ENCODE measurements at regions not wholly inside any gene's neighbourhood (a gene's known extent, or its start where the extent isn't known, plus 50 kb on each side); places are given as distances from the start of the nearest gene placed in this dataset.

DNA sequence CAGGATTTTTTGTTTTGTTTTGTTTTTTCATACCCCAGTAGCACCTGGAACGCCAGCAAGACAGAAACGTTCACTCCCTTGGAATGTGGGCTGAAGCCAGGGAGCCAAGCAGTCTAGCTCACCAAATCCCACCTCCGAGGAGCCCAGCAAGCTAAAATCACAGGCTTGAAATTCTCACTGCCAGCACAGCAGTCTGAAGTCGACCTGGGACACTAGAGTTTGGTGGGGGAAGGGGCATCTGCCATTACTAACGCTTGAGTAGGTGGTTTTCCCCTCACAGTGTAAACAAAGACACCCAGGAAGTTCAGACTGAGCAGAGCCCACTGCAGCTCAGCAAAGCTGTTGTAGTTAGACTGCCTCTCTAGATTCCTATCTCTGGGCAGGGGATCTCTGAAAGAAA, 99.6 kb upstream of the FGF16 start:
- TF ChIP-seq, protein P1, sequence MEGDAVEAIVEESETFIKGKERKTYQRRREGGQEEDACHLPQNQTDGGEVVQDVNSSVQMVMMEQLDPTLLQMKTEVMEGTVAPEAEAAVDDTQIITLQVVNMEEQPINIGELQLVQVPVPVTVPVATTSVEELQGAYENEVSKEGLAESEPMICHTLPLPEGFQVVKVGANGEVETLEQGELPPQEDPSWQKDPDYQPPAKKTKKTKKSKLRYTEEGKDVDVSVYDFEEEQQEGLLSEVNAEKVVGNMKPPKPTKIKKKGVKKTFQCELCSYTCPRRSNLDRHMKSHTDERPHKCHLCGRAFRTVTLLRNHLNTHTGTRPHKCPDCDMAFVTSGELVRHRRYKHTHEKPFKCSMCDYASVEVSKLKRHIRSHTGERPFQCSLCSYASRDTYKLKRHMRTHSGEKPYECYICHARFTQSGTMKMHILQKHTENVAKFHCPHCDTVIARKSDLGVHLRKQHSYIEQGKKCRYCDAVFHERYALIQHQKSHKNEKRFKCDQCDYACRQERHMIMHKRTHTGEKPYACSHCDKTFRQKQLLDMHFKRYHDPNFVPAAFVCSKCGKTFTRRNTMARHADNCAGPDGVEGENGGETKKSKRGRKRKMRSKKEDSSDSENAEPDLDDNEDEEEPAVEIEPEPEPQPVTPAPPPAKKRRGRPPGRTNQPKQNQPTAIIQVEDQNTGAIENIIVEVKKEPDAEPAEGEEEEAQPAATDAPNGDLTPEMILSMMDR (IDR thresholded peaks at IDR 0.05; ENCODE audit: insufficient read depth, low read depth, low read length): no peak
- TF ChIP-seq EZH2 (IDR thresholded peaks at IDR 0.05; ENCODE audit: insufficient read depth, low read length): no peak
